OCI-LY7 (cell line): ENCODE measurements at regions not wholly inside any gene's neighbourhood (a gene's known extent, or its start where the extent isn't known, plus 50 kb on each side); places are given as distances from the start of the nearest gene placed in this dataset.
"Not testable (repeated sequence)": the region's sequence is repeated elsewhere in the genome, so short reads cannot be mapped to it uniquely, and the experiment has no call there.

ENCODE experiments used
- BruUV-seq: library from RNA; stranded (reverse); fragments of 400-500 nt; replicated peaks from 2 replicates; lab custom pipeline; 2021; lab: Mats Ljungman, UMichigan
- CTCF ChIA-PET: fragments of 300-600 bp; sonication (Branson Sonifier 250); formaldehyde crosslinking; loops from one replicate; lab custom pipeline; 2022; ENCODE audit warnings: antibody characterized with exemption; ENCODE audit not compliant: unreplicated experiment; lab: Charles Lee
- POLR2A ChIA-PET: fragments of 300-600 bp; sonication (Branson Sonifier 250); formaldehyde crosslinking; loops from one replicate; lab custom pipeline; 2022; ENCODE audit warnings: antibody characterized with exemption; lab: Charles Lee
- DNase-seq: peaks from one replicate; pipeline ENCODE4 v3.0.0-alpha.2; 2015; ENCODE audit warnings: low spot score
- H2AFZ ChIP-seq: fragments of 200-600 bp; sonication (generic), shearing (Covaris generic); 2 replicates; pipeline ENCODE4 v1.6.1; 2014; ENCODE audit warnings: mild to moderate bottlenecking, antibody characterized with exemption, low read length, moderate library complexity
- H3K27ac ChIP-seq: fragments of 200-600 bp; sonication (generic); 2 replicates; pipeline ENCODE4 v1.5.1; 2014; ENCODE audit warnings: mixed run types, low read depth, mild to moderate bottlenecking, moderate library complexity, low read length, inconsistent platforms; ENCODE audit not compliant: poor library complexity, severe bottlenecking
- H3K36me3 ChIP-seq: fragments of 200-600 bp; sonication (generic); 2 replicates; pipeline ENCODE4 v1.6.1; 2014; ENCODE audit warnings: mild to moderate bottlenecking, antibody characterized with exemption, low read length, moderate library complexity, mixed read lengths; ENCODE audit not compliant: insufficient read depth
- H3K4me1 ChIP-seq: fragments of 200-600 bp; sonication (generic); 2 replicates; pipeline ENCODE4 v1.5.1; 2014; ENCODE audit warnings: mild to moderate bottlenecking, low read length; ENCODE audit not compliant: insufficient read depth, poor library complexity, severe bottlenecking
- H3K4me2 ChIP-seq: fragments of 200-600 bp; sonication (generic); 2 replicates; pipeline ENCODE4 v1.6.1; 2014; ENCODE audit warnings: mild to moderate bottlenecking, low read length
- H3K4me3 ChIP-seq: fragments of 200-600 bp; sonication (generic); 2 replicates; pipeline ENCODE4 v1.5.1; 2014; ENCODE audit warnings: mild to moderate bottlenecking, low read depth, low read length; ENCODE audit not compliant: poor library complexity, severe bottlenecking
- H3K79me2 ChIP-seq: fragments of 200-600 bp; sonication (generic); 2 replicates; pipeline ENCODE4 v1.6.1; 2016; ENCODE audit warnings: low read depth, mild to moderate bottlenecking, low read length, moderate library complexity, mixed read lengths; ENCODE audit not compliant: insufficient read depth
- H3K9me2 ChIP-seq: fragments of 200-600 bp; sonication (generic); 2 replicates; pipeline ENCODE4 v1.6.1; 2016; ENCODE audit warnings: mild to moderate bottlenecking, low read length, mixed read lengths; ENCODE audit not compliant: insufficient read depth
- H3K9me3 ChIP-seq: fragments of 200-600 bp; sonication (generic); 2 replicates; pipeline ENCODE4 v1.6.1; 2014; ENCODE audit warnings: mild to moderate bottlenecking, mixed run types, low read length, mixed read lengths
- H4K20me1 ChIP-seq: fragments of 200-600 bp; sonication (generic); 2 replicates; pipeline ENCODE4 v1.6.1; 2014; ENCODE audit warnings: mild to moderate bottlenecking, antibody characterized with exemption, low read length, moderate library complexity, mixed read lengths; ENCODE audit not compliant: insufficient read depth
- EZH2phosphoT487 ChIP-seq: fragments of 200-600 bp; sonication (generic); IDR thresholded peaks from 2 replicates; pipeline ENCODE4 v1.6.1; 2018; ENCODE audit warnings: low read depth, borderline replicate concordance, mild to moderate bottlenecking, mixed run types, antibody characterized with exemption, low read length, moderate library complexity, mixed read lengths
- intact Hi-C: fragments of 100-400 bp; cut with micrococcal nuclease; formaldehyde crosslinking; loops from one replicate; pipeline ENCODE4 v1.10.0; 2022; ENCODE audit not compliant: unreplicated experiment
- TF ChIP-seq, protein P1 (sequence below): fragments of 200-600 bp; sonication (generic); conservative IDR thresholded peaks from 2 replicates; pipeline ENCODE4 v1.5.1; 2014; ENCODE audit warnings: mild to moderate bottlenecking, antibody characterized with exemption, low read length, moderate library complexity, mixed read lengths

DNA sequence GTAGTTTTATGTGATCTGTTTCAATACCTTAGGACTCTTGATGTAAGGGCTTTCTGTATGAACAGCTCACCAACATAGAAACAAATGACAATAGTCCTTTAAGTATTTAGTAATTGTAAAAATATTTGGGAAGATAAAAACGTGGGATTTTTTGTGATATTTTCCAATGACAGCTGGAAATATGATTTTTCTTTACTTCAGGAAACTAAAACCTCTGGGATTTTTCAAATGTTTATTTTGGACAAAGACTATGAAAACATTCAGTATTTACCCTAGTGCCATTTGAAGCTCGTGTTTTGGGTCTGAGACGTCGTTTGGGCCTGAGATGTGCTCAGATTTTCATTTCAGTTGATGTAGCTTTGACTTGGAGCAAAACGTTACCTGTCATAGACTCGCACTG is 240.0 kb downstream of the BMP4 start:
- TF ChIP-seq EZH2phosphoT487, result no peak
- TF ChIP-seq, protein P1, sequence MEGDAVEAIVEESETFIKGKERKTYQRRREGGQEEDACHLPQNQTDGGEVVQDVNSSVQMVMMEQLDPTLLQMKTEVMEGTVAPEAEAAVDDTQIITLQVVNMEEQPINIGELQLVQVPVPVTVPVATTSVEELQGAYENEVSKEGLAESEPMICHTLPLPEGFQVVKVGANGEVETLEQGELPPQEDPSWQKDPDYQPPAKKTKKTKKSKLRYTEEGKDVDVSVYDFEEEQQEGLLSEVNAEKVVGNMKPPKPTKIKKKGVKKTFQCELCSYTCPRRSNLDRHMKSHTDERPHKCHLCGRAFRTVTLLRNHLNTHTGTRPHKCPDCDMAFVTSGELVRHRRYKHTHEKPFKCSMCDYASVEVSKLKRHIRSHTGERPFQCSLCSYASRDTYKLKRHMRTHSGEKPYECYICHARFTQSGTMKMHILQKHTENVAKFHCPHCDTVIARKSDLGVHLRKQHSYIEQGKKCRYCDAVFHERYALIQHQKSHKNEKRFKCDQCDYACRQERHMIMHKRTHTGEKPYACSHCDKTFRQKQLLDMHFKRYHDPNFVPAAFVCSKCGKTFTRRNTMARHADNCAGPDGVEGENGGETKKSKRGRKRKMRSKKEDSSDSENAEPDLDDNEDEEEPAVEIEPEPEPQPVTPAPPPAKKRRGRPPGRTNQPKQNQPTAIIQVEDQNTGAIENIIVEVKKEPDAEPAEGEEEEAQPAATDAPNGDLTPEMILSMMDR, result no peak
- Histone ChIP-seq H3K79me2 (no peaks in the 10 kb centered on the region), H3K4me2 (no peak overlapping the region), H2AFZ (no peak overlapping the region), H4K20me1 (no peaks in the 10 kb centered on the region), H3K9me3 (no peaks in the 10 kb centered on the region), H3K36me3 (no peaks in the 10 kb centered on the region), H3K4me1 (no peaks in the 10 kb centered on the region), H3K4me3 (no peak overlapping the region), H3K27ac (no peak overlapping the region), H3K9me2 (no peaks in the 10 kb centered on the region)
- intact Hi-C loops, result no loop called here
- POLR2A ChIA-PET, result interaction anchor here (0.7 kb wide), 1 partner anchor 382 kb away, joined by 3 read pairs; no protein-coding TSS in a partner anchor
- CTCF ChIA-PET, result no interaction called here
- no TSS peak for BruUV-seq
- DNase-seq, result no peak

DNA sequence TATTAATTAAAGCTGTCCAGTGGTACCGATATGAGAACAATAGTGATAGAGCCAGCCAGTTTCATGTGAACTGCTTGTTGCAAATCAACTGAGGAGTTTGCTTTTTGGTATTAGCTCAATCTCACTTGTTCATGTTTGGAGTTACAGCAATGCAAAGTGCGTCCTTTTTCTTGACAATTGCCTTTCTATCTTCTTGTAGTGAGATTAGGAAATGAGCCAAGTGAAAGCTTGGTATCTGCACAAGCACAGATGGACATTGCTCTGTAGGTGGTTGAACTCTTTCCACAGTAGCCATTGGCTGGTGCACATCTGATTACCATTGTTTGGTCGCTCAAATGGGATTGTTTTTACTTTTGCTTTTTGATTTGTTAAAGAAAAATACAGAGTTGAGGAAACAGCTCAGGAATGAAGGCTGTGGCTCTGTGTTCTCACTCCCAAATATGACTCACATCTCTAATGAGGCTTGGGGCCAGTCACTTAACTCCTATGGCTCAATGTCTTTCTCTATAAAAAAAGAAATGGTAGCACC is 241.4 kb downstream of the BMP4 start:
- intact Hi-C loops, result no loop called here
- no peak overlapping the region for H2AFZ ChIP-seq
- TF ChIP-seq, protein P1, result no peak
- TF ChIP-seq EZH2phosphoT487, result no peak

DNA sequence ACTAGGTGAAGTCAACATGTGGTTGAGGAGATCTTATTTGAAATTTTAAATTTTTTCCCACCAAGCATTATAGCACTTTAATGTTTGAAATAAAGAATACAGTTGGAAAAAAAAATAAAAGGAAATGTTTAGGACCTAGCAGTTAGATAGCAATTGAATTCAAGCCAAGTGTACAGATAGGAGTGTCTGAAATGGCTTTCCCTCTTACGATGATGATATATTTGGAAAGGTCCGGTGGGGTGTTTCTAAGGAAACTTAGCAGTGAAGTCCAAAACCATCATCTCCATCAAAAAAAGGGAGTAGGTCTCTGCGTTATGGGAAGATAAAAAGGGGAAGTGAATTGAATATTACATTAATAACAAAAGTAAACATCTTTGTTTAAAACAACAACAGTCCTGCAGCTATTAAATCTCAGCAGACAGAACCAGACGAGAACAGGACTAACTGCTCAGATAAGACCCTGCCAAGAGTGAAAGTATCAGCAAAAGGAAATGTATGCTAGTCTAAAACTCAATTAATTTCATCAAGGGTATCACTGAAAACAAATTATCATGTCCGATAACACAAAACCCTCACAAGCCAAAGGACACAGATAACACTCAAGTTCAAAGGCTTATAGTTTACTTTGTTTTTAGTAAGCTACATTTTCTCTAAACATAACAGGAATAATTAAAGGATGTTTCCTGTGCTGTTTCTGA is 242.0 kb downstream of the BMP4 start:
- H3K79me2 ChIP-seq, result no peaks in the 10 kb centered on the region
- H3K9me2 ChIP-seq, result no peaks in the 10 kb centered on the region
- no peaks in the 10 kb centered on the region for H3K36me3 ChIP-seq
- H4K20me1 ChIP-seq, result no peaks in the 10 kb centered on the region
- ChIA-PET POLR2A (interaction anchor here (0.9 to 1.0 kb wide), 2 partner anchors 29 to 59 kb away, joined by 3 to 4 read pairs; no protein-coding TSS in a partner anchor), CTCF (no interaction called here)
- H3K9me3 ChIP-seq, result no peaks in the 10 kb centered on the region
- intact Hi-C loops, result no loop called here
- no peaks in the 10 kb centered on the region for H3K4me1 ChIP-seq
- no TSS peak for BruUV-seq
- H3K27ac ChIP-seq, result no peak overlapping the region
- H3K4me2 ChIP-seq, result no peak overlapping the region
- H2AFZ ChIP-seq, result no peak overlapping the region
- no peak for TF ChIP-seq EZH2phosphoT487
- TF ChIP-seq, protein P1, result no peak
- H3K4me3 ChIP-seq, result no peak overlapping the region
- no peak for DNase-seq

More for the DNA sequence above, 241.4 kb downstream of the BMP4 start:
- H4K20me1 ChIP-seq, result no peaks in the 10 kb centered on the region
- H3K36me3 ChIP-seq, result no peaks in the 10 kb centered on the region
- H3K4me1 ChIP-seq, result no peaks in the 10 kb centered on the region
- H3K4me2 ChIP-seq, result no peak overlapping the region
- H3K79me2 ChIP-seq, result no peaks in the 10 kb centered on the region
- ChIA-PET POLR2A (interaction anchor here (1.0 kb wide), 1 partner anchor 30 kb away, joined by 4 read pairs; no protein-coding TSS in a partner anchor), CTCF (no interaction called here)
- no peaks in the 10 kb centered on the region for H3K9me3 ChIP-seq
- no peak for DNase-seq
- BruUV-seq, result no TSS peak
- no peak overlapping the region for H3K4me3 ChIP-seq
- no peak overlapping the region for H3K27ac ChIP-seq
- H3K9me2 ChIP-seq, result no peaks in the 10 kb centered on the region

DNA sequence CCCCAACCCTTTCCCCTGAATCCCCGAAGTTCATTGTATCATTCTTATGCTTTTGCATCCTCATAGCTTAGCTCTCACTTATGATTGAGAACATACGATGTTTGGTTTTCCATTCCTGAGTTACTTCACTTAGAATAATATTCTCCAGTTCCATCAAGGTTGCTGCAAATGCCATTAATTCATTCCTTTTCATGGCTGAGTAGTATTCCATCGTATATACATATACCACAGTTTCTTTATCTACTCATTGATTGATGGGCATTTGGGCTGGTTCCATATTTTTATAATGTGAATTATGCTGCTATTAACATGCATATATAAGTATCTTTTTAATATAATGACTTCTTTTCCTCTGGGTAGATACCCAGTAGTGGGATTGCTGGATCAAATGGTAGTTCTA is 243.7 kb downstream of the BMP4 start:
- POLR2A ChIA-PET, result interaction anchor here (0.6 kb wide), 2 partner anchors 12 to 257 kb away, joined by 3 to 4 read pairs; no protein-coding TSS in a partner anchor

More for the DNA sequence above, 243.7 kb downstream of the BMP4 start:
- H3K79me2 ChIP-seq, H4K20me1 ChIP-seq, H3K9me2 ChIP-seq, H3K4me3 ChIP-seq, H2AFZ ChIP-seq, H3K4me2 ChIP-seq, DNase-seq, H3K4me1 ChIP-seq, CTCF ChIA-PET, H3K27ac ChIP-seq, intact Hi-C loops, H3K9me3 ChIP-seq, BruUV-seq, H3K36me3 ChIP-seq: not testable (repeated sequence)
